HG02571 (cell line): ENCODE measurements at regions not wholly inside any gene's neighbourhood (a gene's known extent, or its start where the extent isn't known, plus 50 kb on each side); places are given as distances from the start of the nearest gene placed in this dataset.

Source experiments
- ATAC-seq: cut with Tn5 transposase; IDR thresholded peaks from one replicate; pipeline ENCODE4 v1.9.1; 2021; ENCODE audit warnings: mild to moderate bottlenecking, moderate library complexity; ENCODE audit not compliant: unreplicated experiment

DNA sequence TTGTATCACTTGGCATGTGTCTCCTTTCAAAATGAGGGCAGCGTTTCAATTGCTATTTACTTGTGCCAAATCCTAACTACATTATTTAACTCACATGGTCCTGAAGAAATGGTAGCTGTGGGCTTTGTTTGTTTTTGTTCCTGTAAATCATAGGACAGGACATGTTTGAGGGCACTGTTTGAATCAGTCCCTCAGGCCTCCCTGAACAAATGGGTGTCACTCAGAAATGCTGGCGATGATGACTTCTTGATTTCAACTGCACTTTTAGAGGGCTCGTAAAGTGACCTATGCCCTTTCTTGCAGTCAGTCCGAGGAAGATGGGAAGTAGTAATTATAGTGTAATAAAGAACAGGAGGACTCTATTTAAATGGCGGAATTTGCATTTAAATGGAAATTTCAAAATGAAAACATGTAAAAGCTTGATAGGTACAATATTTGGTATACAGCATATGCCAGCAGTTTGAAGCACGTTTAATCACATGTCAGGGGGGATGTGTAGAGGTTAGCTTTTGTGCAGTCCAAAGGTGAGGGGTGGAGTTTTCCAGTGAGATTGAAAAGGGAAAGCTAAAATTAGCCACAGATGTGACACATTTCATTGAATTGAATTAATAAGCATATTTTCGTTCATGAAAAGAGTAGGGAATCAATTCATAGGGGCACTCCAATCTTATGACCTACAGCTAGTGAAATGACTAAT is 1958.7 kb upstream of the IGFBP7 start:
- no peak for ATAC-seq

DNA sequence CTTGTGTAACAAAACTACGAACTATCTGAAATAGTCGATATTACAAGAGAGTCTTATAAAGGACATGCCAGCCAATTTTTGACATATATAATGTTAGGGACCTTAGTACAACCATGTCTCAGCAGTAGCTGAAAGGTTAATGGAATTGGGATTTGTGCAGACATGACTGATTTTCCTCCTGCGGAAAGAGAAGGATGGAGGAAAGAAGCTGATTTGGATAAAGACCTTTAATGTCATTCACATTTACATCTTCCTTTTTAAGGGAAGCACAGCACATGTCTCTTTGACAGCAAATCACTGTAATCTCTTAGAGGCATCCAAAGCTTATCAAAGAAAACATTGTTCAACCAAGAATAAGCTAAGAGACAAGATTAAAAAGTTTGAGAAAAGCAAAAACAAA is 1976.2 kb upstream of the IGFBP7 start:
- no peak for ATAC-seq

DNA sequence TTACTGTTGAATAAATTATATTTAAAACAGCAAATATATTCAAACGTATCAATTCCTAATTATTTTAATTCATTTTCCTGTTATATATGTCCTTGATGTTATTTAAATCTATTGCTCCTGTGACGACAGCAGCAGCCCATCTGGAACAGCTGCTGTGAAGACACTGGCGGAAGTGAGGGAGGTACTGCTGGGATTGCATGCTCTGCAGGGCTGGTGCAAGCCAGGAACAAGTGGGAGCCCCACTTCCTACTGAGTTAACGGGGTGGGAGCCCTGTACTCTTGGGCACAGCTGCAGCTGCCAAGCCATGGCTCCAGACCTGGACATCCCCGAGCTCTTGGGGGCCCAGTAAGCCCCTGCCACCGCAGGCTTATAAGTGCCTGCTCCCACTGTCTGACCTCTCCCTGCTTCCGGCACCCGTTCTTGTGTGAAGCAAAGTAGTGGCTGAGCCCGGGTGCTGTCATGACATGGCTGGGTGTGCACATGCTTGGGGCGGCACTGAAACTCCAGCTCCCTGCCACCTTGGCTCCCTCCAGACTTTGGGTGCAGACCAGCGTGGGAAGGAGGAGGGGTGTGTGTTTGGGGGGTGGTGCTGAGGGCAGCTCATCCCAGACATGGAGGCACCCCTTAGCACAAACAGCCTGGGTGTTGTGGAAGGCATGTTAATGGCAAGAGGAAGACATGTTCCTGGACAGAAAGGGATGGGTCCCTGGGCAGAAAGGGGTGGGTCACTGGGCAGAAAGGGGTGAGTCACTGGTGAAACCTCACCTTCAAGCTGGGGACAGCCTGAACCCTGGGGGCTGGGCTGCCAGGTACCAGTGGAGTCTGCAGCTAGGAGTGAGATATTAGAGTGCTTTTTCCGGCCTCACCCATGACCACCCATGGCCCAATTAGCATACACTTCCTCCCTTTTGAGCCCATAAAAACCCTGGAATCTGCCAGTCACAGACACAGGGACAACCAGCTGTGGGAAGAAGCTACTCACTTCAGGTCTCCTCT is 1981.3 kb upstream of the IGFBP7 start:
- no peak for ATAC-seq

DNA sequence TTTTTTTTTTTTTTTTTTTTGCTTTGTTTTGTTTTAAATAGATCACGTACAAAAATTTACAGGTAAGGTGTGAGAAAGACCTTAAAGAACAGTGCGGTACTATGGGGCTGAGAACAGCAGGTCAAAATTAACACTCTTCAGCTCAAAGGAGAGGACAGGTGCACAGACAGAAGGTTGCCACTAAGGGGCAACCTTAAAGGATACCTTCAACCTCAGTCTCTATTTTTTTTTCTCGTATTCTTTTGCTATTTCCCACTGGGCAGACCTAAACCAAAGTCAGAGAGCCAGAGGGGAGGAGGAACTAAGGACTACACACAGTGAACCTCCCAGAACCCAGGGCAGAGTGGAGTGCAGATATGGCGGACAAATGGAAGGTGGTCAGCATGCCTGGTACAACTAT is 1984.3 kb upstream of the IGFBP7 start:
- ATAC-seq = no peak

DNA sequence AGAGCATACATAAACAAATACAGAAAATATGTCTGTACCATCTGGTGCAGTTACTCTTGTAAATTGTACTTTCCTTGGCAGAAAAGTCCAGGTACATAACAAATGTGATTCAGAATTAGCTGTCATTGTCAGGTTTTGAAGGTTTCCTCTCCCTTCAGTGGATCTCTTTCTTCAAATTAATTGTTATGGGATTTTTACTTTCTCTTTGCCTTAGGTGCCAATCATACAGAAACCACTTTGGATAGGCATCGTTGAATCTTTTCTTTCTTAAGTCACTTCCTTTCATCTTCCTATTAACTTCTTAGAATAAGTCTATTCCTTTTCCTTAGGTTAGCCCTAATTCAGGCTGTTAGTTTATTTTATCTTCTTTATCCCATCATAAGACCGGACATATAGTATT is 1992.1 kb upstream of the IGFBP7 start:
- ATAC-seq = no peak

DNA sequence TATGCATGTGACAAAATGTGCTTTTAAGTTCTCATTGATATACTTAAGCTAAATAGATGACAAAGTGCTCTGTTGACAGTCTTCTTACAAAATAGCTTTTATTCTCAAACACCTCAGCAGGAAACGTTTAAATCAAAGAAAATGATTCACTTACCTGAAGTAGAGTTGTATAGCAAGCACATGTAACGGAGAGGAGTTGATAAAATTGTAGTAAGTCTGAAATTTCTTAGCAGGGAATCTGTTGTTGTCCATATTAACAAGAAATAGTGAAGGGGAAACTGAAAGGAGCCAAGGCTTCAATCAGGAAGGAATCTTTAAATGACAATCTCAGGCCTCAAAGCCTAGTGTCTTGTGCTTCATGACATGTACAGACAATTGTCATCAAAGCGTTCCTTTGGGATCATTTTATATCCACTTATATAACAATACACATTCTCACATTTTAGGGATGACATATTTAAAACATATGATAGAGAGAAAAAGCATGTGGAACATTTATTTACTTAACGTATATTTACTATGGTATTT is 2010.2 kb upstream of the IGFBP7 start:
- no peak for ATAC-seq

DNA sequence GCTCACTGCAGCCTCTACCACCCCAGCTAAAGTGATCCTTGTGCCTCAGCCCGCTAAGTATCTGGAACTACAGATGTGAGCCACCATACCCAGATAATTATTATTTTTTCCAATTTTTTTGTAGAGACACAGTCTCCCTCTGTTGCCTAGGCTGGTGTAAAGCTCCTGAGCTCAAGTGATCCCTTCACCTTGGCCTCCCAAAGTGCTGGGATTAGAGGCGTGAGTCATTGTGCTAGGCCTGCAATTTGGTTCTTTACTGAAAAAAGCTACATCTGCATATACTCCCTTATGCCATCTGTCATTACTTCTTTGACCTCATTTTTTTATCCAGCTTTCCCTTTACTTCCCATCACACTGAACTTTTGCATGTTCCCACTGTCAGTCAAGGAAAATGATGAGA is 2012.4 kb upstream of the IGFBP7 start:
- no peak for ATAC-seq

DNA sequence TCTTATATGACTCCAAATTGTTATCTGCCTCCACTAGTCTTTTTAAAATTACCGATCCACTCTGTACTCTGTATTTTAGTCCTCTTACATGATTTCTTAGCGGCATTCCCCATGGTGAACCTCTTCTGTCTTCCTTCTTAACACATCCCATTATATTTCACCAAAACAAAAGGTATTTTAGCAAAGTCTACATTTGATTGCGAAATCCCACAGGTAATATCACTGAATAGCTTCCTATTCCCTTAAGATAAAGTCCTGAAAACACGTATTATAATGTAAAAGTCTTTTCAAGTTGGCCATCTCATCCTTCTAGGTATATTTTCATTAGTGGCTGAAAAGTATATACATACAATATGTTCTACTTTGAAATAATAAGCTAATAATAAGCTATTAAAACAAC is 2016.0 kb upstream of the IGFBP7 start:
- ATAC-seq = no peak

DNA sequence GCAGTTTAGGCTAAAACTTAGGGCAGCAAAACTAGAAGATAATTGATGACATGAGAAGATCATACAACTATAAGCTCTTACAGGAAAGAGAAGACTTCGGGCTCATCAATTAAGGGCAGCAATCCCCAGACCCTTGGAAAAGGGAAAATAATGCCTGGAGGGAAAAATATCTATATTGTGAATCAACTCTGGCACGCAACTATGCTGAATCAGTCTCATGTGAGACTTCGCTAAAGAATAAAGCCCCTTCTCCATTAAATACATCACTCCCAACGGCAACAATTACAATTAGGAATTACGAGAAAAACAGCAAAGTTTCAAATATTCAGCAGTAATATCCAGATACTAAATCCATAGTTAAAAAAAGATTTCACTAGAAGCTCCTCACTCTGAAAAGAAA is 2016.8 kb upstream of the IGFBP7 start:
- no peak for ATAC-seq

DNA sequence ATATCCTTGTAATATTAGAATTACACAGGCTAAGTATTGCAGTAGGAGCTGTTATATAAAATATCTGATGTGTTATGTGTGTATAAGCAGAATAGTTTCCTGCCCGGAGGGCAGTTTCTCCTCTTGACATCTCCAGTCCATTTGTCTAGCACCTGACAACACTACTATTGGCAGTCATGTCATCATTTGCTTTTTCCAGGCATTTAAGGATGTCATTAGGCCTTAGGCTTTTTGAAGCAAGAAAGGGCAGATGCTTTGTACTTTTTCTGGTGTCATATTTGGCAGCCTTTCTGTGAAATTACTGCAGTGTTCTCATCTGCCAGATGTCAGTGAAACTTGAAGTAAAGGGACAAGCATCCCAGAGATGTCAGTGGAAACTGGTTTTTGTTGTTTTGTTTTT is 2017.6 kb upstream of the IGFBP7 start:
- ATAC-seq = no peak

DNA sequence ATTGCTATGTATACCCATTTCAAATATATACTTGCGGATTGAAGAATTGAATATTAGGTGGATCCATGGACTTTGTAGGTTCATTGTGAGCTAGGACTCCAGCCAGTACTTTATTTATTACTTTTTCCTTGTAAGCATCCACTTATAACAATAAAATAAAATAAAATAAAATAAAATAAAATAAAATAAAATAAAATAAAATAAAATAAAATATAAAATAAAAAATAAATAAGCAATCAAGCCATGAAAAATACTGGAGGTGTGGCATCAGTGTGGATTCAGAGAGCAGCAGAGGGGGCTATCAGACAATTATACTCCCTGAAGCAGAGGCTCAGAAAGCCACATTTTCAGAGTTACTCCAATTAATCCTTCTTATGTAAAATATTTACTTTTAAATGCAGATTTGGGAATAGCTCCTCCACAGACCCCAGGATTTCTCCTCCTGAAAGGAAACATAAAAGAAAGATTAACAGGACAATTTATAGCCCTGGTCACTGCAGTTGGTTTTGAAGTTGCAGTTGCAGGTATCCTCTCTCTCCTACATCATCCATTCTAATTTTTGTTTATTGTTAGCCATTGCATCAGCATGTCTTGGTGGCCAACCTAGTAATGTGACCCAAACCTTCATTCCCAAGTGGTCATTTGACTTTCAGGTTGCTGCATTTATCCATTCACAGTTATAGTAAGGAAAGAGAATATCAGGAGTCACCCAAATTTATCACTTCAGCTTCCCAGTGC is 2025.2 kb upstream of the IGFBP7 start:
- no peak for ATAC-seq

DNA sequence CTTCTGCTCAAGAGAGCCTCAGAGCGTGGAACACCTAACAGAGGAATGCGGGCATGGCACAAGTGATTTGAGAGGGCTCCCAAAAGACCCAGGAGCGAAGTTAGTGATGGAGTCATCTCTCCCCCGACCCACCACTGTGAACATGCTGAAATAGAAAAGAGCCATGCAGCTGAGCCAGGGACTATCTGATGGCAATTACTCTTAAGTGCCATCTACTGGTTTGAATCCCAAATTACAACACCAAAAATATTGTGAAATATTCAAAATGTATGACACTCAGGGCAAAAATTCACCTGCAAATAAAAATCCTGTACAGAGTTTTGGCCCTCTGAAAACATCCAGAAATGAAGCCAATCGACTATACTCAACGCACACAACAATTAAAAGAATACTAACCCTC is 2038.9 kb upstream of the ADGRL3 start:
- ATAC-seq = no peak

DNA sequence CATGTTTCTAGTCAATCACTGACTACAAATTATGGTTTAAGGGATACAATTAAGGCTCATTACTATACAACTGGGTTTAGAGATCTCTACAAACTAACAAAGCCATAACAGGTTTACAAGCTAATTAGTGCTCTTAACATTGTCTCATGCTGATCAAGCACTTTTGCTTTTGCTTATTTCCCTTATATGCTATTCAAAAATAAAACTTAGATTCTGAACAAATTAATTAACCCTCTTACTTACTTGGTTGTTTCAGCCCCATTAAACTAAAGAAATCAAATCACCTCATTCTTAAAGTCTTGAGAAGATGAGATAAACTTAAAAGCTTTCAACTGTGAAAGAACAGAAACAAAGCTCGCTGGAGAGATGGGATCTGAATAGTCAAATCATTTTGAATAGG is 2024.5 kb upstream of the ADGRL3 start:
- no peak for ATAC-seq

DNA sequence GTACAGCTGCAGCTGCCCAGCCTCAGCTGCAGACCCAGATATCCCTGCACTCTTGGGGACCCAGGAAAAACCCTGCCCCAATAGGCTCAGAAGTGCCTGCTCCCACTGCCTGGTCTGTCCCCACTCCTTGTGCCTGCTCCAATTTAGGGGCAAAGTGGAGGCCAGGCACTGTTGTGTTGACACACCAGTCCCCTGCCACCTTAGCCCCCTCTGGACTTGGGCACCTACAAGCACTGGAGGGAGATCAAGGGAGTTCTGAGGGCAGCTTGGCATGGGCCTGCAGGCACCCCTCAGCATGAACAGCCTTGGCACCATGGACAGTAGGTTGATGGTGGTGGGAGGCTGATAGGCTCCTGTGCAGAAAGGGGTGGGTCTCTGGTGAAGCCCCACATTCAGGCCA is 2020.8 kb upstream of the ADGRL3 start:
- ATAC-seq = no peak

DNA sequence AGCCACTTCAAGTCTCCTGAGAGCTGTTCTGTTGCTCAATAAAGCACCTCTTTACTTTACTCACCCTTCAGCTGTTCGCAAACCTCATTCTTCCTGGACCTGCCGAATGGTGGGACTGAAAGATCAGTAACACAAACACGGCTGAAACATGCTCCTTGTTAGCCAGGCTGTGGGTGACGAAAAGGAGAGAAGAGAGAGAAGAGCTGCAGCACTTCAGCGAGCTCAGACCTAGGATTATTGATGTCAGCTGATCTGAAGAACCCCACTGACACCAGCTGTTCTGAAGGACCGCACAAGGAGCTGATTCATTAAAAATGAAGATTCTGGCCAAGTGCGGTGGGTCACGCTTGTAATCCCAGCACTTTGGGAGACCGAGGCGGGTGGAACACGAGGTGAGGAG is 2020.0 kb upstream of the ADGRL3 start:
- ATAC-seq = no peak

DNA sequence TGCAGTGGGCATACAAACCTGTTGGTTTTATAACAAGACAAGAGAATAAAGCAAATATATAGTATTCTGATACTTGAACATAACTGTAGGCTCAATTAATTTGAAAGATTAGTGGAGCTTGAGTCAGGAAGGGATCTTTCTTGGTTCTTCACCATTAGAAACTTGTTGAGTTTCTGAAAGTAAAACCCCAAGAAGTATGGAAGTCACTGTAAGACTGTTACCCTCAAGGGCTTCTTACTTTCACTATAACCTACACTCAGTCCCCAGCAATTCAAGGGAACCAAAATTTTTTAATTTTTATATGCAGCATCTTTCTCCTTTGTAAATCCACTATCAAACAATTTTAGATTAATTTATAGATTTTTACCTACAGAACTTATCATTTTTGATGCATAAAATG is 2019.2 kb upstream of the ADGRL3 start:
- no peak for ATAC-seq

DNA sequence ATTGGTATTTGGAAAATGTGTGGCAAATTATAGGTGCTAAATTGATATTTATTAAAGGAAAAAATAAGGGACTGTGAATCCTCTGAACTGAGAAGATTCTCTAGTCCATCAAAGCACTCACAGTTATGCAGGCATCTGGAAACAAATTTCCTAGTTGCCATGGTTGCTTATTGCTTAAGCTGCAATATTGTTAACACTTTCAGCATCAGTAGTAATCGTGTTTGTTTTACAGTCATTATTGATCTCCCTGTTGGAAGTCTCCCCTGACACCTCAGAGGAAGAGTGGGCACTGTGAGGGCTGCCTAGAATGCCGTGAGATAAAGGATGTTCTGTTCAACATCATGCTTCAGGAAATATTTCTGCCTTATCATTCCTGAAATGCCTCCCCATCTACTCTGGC is 2004.3 kb upstream of the ADGRL3 start:
- ATAC-seq = no peak

DNA sequence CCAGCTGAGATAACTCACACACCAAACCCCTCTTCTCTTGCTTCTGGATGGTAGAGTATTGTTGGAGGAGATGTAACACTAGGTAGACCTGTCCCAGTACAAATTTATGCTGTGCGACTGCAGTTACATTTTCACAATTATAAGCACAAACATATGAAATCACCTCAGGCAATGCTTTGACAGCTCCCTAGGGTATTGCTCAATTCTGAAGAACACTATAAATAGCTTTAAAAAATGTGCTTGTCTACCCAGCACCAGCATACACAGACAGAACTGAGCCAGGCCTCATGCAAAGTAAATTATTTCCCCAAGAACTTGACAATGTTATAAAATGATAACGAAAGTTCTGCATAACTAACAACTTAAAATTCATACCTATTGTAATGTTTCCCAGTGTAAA is 1999.1 kb upstream of the ADGRL3 start:
- ATAC-seq = no peak

DNA sequence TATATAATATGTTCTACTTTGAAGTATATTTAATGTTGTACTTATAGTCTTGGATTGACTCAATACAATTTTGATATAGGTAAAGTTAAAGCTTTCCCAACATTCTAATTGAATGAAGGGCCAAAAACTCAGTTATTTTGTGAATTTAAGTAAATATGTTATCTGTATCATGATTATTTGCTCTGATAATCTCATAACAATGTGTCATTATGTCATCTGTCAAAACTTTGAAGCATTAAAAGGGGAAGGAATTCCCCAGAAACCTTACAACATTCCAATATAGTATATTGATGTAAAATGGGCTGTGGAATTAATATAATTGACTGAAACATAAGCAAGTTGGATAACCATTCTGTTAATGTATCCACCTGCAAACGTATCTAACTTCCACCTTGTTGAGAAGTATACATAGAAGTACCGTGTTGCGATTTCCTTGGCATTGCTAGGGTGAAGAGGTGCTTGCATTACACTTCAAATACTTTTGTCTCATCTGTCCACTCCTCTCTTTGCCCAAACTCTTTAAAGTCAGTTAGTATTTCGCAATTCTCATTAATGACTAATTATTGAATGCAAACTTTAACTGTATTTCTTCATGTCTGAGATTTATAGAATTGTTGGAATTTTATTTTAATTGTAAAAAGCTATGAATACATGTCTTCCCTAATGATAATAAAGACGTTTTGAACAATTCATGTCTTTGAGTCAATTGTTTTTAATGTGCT is 1982.1 kb upstream of the ADGRL3 start:
- no peak for ATAC-seq

DNA sequence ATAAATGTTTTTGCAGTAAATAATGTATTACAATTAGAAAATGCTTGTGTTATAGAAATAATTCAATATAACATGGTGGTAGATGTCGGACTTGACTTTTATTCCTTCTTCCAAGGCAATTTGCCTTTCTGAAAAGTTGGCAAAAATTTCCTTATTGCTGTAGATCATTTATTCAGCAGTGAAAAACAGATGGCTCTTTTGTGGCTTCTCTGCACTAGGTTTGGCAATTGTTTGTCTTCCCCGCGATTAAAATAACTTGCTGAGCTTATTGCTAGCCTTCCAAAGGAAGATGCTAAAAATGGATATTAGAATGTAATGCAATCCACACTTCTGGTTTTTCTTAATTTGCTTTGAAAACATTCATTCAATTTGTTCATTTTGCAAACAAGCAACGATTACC is 1977.9 kb upstream of the ADGRL3 start:
- no peak for ATAC-seq
